Spleen (tissue), 11 donors: ENCODE measurements at regions not wholly inside any gene's neighbourhood (a gene's known extent, or its start where the extent isn't known, plus 50 kb on each side); places are given as distances from the start of the nearest gene placed in this dataset.

ENCODE experiments used
- DNase-seq: peaks from one replicate; pipeline ENCODE4 v3.0.0-alpha.2; 2020
- H3K27ac ChIP-seq, 8 donors: fragments of 200-600 bp; sonication (generic) in 7 of 8; 1 replicate in 4 of 8; 2 replicates in 4 of 8; pipeline versions ENCODE4 v1.5.0 to v1.8.0; 2016 to 2021; ENCODE audit warnings: inconsistent platforms in 4 of 8, mild to moderate bottlenecking in 4 of 8, moderate library complexity in 1 of 8
- H3K27me3 ChIP-seq, 7 donors: fragments of 200-600 bp; sonication (generic) in 6 of 7; replicated peaks in 1 of 7; 1 replicate in 4 of 7; 2 replicates in 3 of 7; pipeline versions ENCODE4 v1.5.0 to v1.8.0; 2016 to 2021; ENCODE audit warnings: inconsistent platforms in 3 of 7, mild to moderate bottlenecking in 1 of 7
- H3K36me3 ChIP-seq, 6 donors: fragments of 200-600 bp; sonication (generic) in 5 of 6; 1 replicate in 4 of 6; 2 replicates in 2 of 6; pipeline versions ENCODE4 v1.5.0 to v1.8.0; 2016 to 2021; ENCODE audit warnings: inconsistent platforms in 2 of 6
- H3K4me1 ChIP-seq, 6 donors: fragments of 200-600 bp; sonication (generic) in 5 of 6; 1 replicate in 3 of 6; 2 replicates in 3 of 6; pipeline versions ENCODE4 v1.5.0 to v1.8.0; 2016 to 2021; ENCODE audit warnings: inconsistent platforms in 3 of 6
- H3K4me3 ChIP-seq, 8 donors: fragments of 200-600 bp; sonication (generic) in 7 of 8; 1 replicate in 4 of 8; 2 replicates in 4 of 8; pipeline versions ENCODE4 v1.5.0 to v1.8.0; 2016 to 2021; ENCODE audit warnings: inconsistent platforms in 4 of 8, mild to moderate bottlenecking in 4 of 8, moderate library complexity in 2 of 8
- H3K9me3 ChIP-seq, 8 donors: fragments of 200-600 bp; sonication (generic) in 7 of 8; 1 replicate in 4 of 8; 2 replicates in 4 of 8; pipeline versions ENCODE4 v1.5.0 to v1.8.0; 2016 to 2021; ENCODE audit warnings: inconsistent platforms in 4 of 8
- POLR2A ChIP-seq, 3 donors: fragments of 450-650 bp; IDR thresholded peaks; one replicate each; pipeline ENCODE4 v1.5.1; 2017; ENCODE audit warnings: antibody characterized with exemption in 3 of 3, mild to moderate bottlenecking in 1 of 3
- POLR2AphosphoS5 ChIP-seq, 3 donors: sonication (generic); formaldehyde crosslinking; IDR thresholded peaks; one replicate each; pipeline ENCODE4 v1.5.1; 2017; ENCODE audit warnings: antibody characterized with exemption in 3 of 3
- WGBS, 5 donors: extraction: QIAGEN DNeasy Blood & Tissue Kit in 3 of 5; methylation state at CpG; one replicate each; pipeline versions ENCODE4 v1.1.5 to v1.1.7; 2013 to 2018; 5-methylcytosine and 5-hydroxymethylcytosine counted together
- intact Hi-C: fragments of 100-400 bp; cut with DNase I; formaldehyde crosslinking; loops from one replicate; pipeline ENCODE4 v1.15.0; 2023; ENCODE audit warnings: low total_unique reads
- TF ChIP-seq, protein P1 (sequence below), 11 experiments: fragments of 200-600 bp in 7 of 11; fragments of 450-650 bp in 4 of 11; sonication (generic) in 4 of 11; IDR thresholded peaks in 8 of 11; conservative IDR thresholded peaks in 3 of 11; 1 replicate in 7 of 11; 2 replicates in 4 of 11; pipeline versions ENCODE4 v1.4.0 to v1.8.0; 2016 to 2021; ENCODE audit warnings: antibody characterized with exemption in 11 of 11, inconsistent platforms in 4 of 11, mild to moderate bottlenecking in 1 of 11
- donor health status: healthy with polysubstance abuse.
- donor health status: DM: no; HTN: no; CAD: no; lungs with moderate emphysema.
- donor health status: DM: no; HTN: no; CAD: no.
- donor health status: Bipolar disorder and iron deficiency.
- donor health status: healthy.
- donor health status: DM: no; HTN: no; CAD: no.
- donor health status: DM: yes; HTN: yes; CAD: no.

- intact Hi-C loops = no loop called here
Measured at GRCh38 chr20:54282625-54283024, 74.7 kb downstream of the PFDN4 start.

DNA sequence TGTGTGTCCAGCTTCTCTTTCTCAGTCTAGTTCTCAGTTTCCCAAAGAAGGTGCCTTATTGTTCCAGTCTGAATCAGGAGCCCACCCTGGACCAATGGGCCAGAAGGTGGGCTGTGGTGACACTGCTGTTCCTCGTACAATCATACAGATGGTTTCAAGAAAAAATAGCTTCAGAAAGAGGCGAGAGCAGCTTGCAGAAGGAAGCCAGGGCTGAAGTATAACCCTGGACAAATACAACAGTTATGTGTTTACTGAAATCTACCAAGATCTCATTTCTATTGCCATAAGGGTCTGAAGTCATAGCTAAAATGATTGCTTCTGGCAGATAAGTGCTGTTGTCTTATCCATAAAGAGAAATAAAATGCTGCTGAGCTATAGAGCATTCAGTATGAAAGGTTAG, 75.4 kb downstream of the PFDN4 start:
- no peak overlapping the region for H3K27ac ChIP-seq
- 78 to 90% (median 85%) methylated on average over 2 of the region's 2 CpGs for WGBS, 5 donors
- TF ChIP-seq, protein P1, sequence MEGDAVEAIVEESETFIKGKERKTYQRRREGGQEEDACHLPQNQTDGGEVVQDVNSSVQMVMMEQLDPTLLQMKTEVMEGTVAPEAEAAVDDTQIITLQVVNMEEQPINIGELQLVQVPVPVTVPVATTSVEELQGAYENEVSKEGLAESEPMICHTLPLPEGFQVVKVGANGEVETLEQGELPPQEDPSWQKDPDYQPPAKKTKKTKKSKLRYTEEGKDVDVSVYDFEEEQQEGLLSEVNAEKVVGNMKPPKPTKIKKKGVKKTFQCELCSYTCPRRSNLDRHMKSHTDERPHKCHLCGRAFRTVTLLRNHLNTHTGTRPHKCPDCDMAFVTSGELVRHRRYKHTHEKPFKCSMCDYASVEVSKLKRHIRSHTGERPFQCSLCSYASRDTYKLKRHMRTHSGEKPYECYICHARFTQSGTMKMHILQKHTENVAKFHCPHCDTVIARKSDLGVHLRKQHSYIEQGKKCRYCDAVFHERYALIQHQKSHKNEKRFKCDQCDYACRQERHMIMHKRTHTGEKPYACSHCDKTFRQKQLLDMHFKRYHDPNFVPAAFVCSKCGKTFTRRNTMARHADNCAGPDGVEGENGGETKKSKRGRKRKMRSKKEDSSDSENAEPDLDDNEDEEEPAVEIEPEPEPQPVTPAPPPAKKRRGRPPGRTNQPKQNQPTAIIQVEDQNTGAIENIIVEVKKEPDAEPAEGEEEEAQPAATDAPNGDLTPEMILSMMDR (IDR thresholded peaks at IDR 0.05 in 8 of 11, conservative IDR thresholded peaks at IDR 0.05 in 3 of 11) = no peak
- TF ChIP-seq POLR2A (IDR thresholded peaks at IDR 0.05) (no peak), POLR2AphosphoS5 (IDR thresholded peaks at IDR 0.05) (no peak)

More at GRCh38 chr20:54282625-54283024, 74.7 kb downstream of the PFDN4 start:
- Histone ChIP-seq H3K27me3 (peaks cover 0 to 4% (median 0%) of the 10 kb centered on the region in 7 donors), H3K27ac (no peak overlapping the region), H3K4me1 (no peaks in the 10 kb centered on the region), H3K4me3 (no peak overlapping the region), H3K36me3 (no peaks in the 10 kb centered on the region), H3K9me3 (no peaks in the 10 kb centered on the region)
- DNase-seq = no peak
- TF ChIP-seq POLR2A (IDR thresholded peaks at IDR 0.05) = no peak
- no peak for TF ChIP-seq POLR2AphosphoS5 (IDR thresholded peaks at IDR 0.05)
- TF ChIP-seq, protein P1 (IDR thresholded peaks at IDR 0.05 in 8 of 11, conservative IDR thresholded peaks at IDR 0.05 in 3 of 11) = no peak
- 87 to 93% (median 90%) methylated on average over 5 of the region's 5 CpGs for WGBS, 5 donors

DNA sequence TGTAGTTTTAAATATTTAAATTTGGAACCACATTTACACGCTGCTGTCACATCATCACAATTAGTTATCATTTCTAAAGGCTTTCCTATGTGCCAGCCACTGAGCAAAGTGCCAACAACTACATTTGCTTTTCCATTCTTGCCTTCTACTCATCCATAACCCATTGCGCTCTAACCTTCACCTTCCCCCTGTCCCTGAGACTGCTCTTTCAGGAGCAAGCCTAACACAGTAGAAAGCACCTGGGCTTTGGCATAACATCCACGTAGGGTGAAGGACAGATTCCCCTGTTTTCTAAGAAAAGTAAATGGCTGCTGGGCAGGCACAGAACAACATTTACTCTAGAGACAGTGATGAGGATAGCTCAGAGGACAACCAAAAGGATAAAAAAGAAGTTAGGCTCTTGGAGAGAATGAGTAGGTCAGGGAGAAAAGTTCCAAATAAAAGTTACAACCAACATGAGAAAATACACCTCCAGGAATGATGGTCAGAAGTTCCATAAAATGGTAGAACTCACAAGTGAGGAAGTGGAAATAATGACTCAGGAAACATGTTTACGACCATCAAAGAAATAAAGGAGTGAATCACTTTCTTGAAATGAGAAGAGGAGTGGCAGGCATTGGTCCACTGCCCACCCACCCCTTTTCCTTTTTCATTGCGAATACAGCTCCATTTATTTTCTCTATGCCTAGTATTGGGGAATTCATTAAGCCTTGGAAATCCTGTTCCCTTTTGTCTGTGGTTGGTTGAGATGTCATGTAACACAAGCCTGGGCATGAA, 77.2 kb downstream of the PFDN4 start:
- TF ChIP-seq POLR2A (IDR thresholded peaks at IDR 0.05) (no peak), POLR2AphosphoS5 (IDR thresholded peaks at IDR 0.05) (no peak)
- TF ChIP-seq, protein P1 (IDR thresholded peaks at IDR 0.05 in 8 of 11, conservative IDR thresholded peaks at IDR 0.05 in 3 of 11) = no peak
- H3K9me3 ChIP-seq = no peaks in the 10 kb centered on the region
- peaks cover 0 to 4% (median 0%) of the 10 kb centered on the region in 7 donors for H3K27me3 ChIP-seq
- no peak for DNase-seq
- 61 to 69% (median 65%) methylated on average over 5 of the region's 5 CpGs for WGBS, 5 donors
- no peak overlapping the region for H3K4me3 ChIP-seq
- H3K27ac ChIP-seq = no peak overlapping the region
- no peaks in the 10 kb centered on the region for H3K4me1 ChIP-seq
- intact Hi-C loops = no loop called here
- no peaks in the 10 kb centered on the region for H3K36me3 ChIP-seq

More for the DNA sequence above, 75.4 kb downstream of the PFDN4 start:
- no peak for DNase-seq
- Histone ChIP-seq H3K9me3 (no peaks in the 10 kb centered on the region), H3K4me1 (no peaks in the 10 kb centered on the region), H3K4me3 (no peak overlapping the region), H3K36me3 (no peaks in the 10 kb centered on the region), H3K27me3 (peaks cover 0 to 4% (median 0%) of the 10 kb centered on the region in 7 donors)
- intact Hi-C loops = no loop called here

DNA sequence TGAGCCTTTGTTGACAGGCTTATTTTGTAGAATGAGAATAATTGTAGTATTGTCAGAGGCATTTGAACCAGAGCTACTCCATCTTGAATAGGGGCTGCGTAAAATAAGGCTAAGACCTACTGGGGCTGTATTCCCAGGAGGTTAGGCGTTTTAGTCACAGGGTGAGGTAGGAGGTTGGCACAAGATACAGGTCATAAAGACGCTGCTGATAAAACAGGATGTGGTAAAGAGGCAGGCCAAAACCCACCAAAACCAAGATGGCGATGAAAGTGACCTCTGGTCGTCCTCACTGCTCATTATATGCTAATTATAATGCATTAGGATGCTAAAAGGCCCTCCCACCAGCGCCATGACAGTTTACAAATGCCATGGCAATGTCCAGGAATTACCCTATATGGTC, 82.7 kb downstream of the PFDN4 start:
- Histone ChIP-seq H3K4me3 (no peak overlapping the region), H3K27ac (no peak overlapping the region), H3K4me1 (no peaks in the 10 kb centered on the region), H3K36me3 (no peaks in the 10 kb centered on the region), H3K27me3 (peaks cover 0 to 24% (median 0%) of the 10 kb centered on the region in 7 donors), H3K9me3 (no peaks in the 10 kb centered on the region)
- DNase-seq = no peak
- intact Hi-C loops = no loop called here
- no peak for TF ChIP-seq POLR2AphosphoS5 (IDR thresholded peaks at IDR 0.05)
- TF ChIP-seq POLR2A (IDR thresholded peaks at IDR 0.05) = no peak
- TF ChIP-seq, protein P1 (IDR thresholded peaks at IDR 0.05 in 8 of 11, conservative IDR thresholded peaks at IDR 0.05 in 3 of 11) = no peak
- WGBS, 5 donors = 74 to 81% (median 76%) methylated on average over 6 of the region's 6 CpGs
